Motor neuron (in vitro differentiated cells): ENCODE measurements at regions not wholly inside any gene's neighbourhood (a gene's known extent, or its start where the extent isn't known, plus 50 kb on each side); places are given as distances from the start of the nearest gene placed in this dataset.

Experiments used
- ATAC-seq, 8 experiments: fragments of 200-7000 bp; cut with Tn5 transposase; replicated peaks in 6 of 8; 2 replicates each; pipeline ENCODE4 v1.8.0; 2021; ENCODE audit warnings: mild to moderate bottlenecking in 8 of 8, moderate library complexity in 8 of 8
- H3K27ac ChIP-seq, 2 donors: fragments of 250-450 bp; sonication (Bioruptor Pico); 2 replicates each; pipeline ENCODE4 v1.9.0; 2021; ENCODE audit warnings: antibody characterized with exemption in 2 of 2, mild to moderate bottlenecking in 2 of 2, moderate library complexity in 1 of 2
- H3K4me1 ChIP-seq, 2 donors: fragments of 250-450 bp; sonication (Bioruptor Pico); replicated peaks in 1 of 2; 2 replicates each; pipeline ENCODE4 v1.6.1; 2021; ENCODE audit warnings: antibody characterized with exemption in 2 of 2, mild to moderate bottlenecking in 2 of 2, moderate library complexity in 1 of 2
- H3K4me3 ChIP-seq, 5 donors: fragments of 250-450 bp; sonication (Bioruptor Pico); 2 replicates each; pipeline ENCODE4 v1.9.0; 2021; ENCODE audit warnings: antibody characterized with exemption in 5 of 5, mild to moderate bottlenecking in 5 of 5, moderate library complexity in 4 of 5
- WGBS, 10 experiments: fragments of 450-650 bp; shearing (Covaris generic); methylation state at CpG; one replicate each; pipeline ENCODE4 v1.0.0; 2022; 5-methylcytosine and 5-hydroxymethylcytosine counted together
- in situ Hi-C, 9 experiments: fragments of 400-800 bp; cut with MboI; loops; one replicate each; pipeline ENCODE4 v1.15.0; 2021; ENCODE audit warnings: low sequenced_read_pairs in 9 of 9, low pct_unique_long_range_greater_than_20kb in 2 of 9; ENCODE audit not compliant: unreplicated experiment in 9 of 9

DNA sequence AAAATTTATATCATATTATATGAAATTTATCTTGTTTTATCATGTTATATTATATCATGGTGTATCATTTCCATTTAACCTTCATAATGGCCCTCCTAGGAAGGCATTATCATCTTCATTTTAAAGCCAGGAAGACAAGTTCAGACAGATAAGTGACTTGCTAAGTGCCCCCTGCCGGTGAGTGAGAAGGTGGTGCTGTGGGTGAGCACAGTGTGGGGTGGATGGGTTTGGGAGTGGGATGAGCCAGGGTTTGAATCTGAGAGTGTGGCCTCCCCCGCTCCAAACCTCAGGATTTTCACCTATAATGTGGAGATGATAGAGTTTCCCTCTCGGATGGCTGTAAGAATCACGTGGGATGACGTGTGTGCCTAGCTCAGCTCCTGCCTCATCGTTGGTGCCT, 108.7 kb upstream of the IGSF21 start:
- no peak for ATAC-seq
- Histone ChIP-seq H3K27ac (no peak overlapping the region), H3K4me1 (no peaks in the 10 kb centered on the region), H3K4me3 (no peak overlapping the region)
- in situ Hi-C loops = no loop called here
- 0 to 86% (median 63%) methylated on average over 1 to 6 of the region's 6 CpGs; no CpG with 5 or more reads in 4 of the 10 experiments for WGBS, 10 experiments

DNA sequence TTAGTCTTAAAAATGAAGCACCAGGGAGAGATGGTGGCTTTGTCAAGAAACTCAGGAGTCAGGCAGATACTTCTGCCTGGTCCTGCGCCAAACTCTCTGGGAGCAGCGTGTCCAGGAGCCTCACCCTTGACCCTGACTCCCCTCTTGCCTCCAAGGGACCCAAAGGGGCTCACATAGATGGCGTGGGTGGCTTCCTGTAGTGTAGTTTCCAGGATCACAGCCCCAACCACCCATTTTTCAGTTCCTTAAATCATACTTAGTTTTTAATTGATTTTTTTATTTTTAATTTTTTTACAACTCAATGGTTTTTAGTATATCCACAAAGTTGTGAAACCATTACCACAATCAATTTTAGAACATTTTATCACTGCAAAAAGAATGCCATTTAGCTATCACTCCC, 107.7 kb upstream of the IGSF21 start:
- 20 to 89% (median 50%) methylated on average over 2 to 3 of the region's 3 CpGs; no CpG with 5 or more reads in 3 of the 10 experiments for WGBS, 10 experiments
- no peak for ATAC-seq
- in situ Hi-C loops = no loop called here
- Histone ChIP-seq H3K27ac (no peak overlapping the region), H3K4me1 (no peaks in the 10 kb centered on the region), H3K4me3 (no peak overlapping the region)

DNA sequence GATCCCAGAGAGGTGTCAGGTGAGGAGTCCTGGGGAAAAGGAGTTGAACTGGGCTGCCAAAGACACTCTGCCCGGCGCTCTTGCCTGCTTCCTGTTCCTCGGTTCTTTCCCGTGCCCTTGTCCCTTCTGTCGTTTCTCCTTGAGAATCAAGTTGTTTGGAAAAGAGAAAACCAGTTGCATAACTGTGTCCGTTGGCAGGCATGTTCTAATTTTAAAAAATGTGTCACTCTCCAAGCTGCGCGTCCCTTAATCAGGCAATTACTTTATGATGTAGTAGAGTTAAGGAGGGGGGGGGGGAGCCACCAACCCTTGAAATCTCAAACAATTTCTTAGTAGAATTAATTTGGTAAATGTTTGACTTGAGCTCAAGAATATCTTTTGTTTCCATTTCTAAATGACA, 105.9 kb upstream of the IGSF21 start:
- no peak for ATAC-seq
- Histone ChIP-seq H3K27ac (no peak overlapping the region), H3K4me1 (no peaks in the 10 kb centered on the region), H3K4me3 (no peak overlapping the region)
- WGBS, 10 experiments = 17 to 88% (median 75%) methylated on average over 2 to 8 of the region's 8 CpGs; no CpG with 5 or more reads in 2 of the 10 experiments
- in situ Hi-C loops = no loop called here

DNA sequence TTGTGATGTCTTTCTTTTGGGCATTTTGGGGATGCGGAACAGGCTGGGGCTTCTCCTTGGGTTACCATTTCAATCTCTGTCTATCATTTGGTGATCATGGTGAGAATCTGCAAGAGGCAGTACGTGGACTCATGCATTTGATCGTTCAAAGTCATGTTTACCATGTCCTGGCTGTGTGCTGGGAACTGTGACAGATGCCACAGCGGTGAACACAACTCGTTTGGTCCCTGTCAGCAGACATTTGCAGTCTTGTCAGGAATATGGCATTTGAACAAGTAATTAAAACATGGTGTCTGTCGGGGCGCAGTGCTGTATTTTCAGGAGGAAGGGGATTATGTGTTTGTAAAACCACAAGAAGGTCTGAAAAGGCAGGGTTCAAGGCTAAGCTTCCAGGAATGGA, 103.3 kb upstream of the IGSF21 start:
- H3K27ac ChIP-seq = no peak overlapping the region
- peaks cover 0 to under 1% of the 10 kb centered on the region in 2 donors for H3K4me1 ChIP-seq
- ATAC-seq = no peak
- 0 to 89% (median 51%) methylated on average over 2 to 7 of the region's 7 CpGs; no CpG with 5 or more reads in 2 of the 10 experiments for WGBS, 10 experiments
- in situ Hi-C loops = no loop called here
- H3K4me3 ChIP-seq = no peak overlapping the region

DNA sequence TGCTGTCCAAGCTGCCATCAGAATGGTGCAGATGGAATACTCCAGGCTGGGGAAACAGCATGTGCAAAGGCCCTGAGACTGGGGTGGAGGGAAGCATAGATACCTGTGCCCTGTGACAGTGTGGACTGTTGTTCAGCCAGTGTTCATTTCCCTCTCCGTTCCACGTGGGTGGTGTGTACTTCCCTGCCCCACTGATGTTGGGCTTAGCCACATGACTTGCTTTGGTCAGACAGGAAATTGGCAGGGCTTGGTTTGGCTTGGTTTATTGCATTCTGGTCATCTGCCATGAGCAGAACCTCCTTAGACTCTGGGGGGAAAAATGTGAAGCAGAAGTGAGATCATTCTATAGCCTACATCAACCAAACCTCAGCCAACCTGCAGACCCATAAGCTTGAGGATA, 102.4 kb upstream of the IGSF21 start:
- WGBS, 10 experiments = 39 to 50% methylated on average over 2 of the region's 2 CpGs; no CpG with 5 or more reads in 8 of the 10 experiments
- Histone ChIP-seq H3K4me3 (no peak overlapping the region), H3K27ac (no peak overlapping the region), H3K4me1 (peaks cover 0 to 6% of the 10 kb centered on the region in 2 donors)
- in situ Hi-C loops = no loop called here
- ATAC-seq = no peak

DNA sequence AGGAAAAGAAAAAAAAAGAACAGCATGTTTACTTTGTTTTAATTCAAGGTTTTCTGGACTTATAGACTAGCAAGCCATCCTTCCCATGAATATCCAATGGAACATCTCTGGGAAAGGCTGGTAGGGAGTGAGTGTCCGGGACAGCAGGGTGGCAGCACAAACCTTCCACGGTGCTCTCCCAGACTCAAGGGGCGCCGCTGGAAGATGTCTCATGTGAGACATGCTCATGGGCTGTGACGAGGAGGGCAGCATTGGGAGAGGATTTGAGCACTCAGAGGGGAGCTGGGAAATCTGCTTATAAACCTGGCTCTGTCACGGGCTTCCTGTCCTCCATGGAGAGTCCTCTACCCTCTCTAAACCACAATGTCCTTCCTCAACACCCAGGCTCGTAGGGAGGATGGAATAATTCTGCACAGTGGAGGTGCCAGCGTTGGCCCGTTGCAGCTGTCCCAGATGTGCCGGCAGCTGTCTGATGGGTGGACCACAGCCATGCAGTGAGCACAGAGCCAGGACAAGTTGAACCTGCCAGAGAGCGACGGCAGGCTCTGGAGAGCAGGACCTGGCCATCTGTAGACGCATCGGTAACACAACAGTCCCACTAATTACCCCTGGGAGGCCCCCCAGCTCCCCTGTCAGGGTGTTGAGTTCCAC, 100.1 kb upstream of the IGSF21 start:
- no peak overlapping the region for H3K4me3 ChIP-seq
- H3K27ac ChIP-seq = no peak overlapping the region
- in situ Hi-C loops = no loop called here
- H3K4me1 ChIP-seq = peaks cover 0 to 6% of the 10 kb centered on the region in 2 donors
- ATAC-seq = no peak
- 10 to 81% (median 62%) methylated on average over 2 to 13 of the region's 14 CpGs; no CpG with 5 or more reads in 1 of the 10 experiments for whole genome bisulfite sequencing, 10 experiments

DNA sequence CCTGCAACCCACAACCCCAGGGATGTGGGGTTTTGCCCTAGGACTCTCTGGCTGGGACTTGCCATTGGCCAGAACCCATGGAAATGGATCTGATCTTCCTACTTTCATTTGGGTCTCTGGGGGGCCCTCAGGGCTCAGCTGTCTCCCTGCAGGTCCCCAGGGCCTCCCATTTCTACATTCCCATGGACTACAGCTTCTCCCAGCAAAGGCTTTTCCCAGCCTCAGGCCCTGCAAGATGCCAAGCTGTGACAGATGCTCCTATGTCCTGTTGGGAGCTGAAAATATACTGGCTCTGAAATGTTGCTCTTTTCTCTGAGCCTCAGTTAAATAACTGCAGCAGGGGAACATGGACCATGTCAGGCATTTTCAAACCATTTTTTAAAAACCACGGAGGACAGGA, 99.5 kb upstream of the IGSF21 start:
- 0 to 85% (median 50%) methylated on average over 1 of the region's 1 CpG; no CpG with 5 or more reads in 5 of the 10 experiments for WGBS, 10 experiments
- no peak for ATAC-seq
- peaks cover 0 to 6% of the 10 kb centered on the region in 2 donors for H3K4me1 ChIP-seq
- H3K4me3 ChIP-seq = no peak overlapping the region
- no peak overlapping the region for H3K27ac ChIP-seq
- in situ Hi-C loops = no loop called here

DNA sequence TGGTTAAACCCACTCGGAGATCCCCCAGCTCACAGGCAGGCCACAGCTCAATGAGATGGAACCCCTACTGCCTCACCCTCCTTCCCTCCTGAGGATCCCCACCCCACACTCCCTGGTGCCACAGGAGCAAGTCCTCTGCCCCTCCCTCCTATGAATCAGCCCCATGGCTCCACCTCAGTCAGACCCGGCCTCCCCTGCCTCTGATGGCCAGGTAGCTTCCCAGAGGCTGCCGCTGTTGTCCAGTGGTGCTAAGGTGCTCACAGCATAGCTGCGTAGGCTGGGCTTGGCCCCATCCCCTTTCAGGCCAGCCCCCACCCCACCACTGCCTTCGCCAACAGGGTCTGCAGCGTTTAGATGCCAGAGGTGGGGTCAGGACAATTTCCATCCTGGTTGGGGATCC, 98.5 kb upstream of the IGSF21 start:
- H3K4me1 ChIP-seq = peaks cover 0 to 6% of the 10 kb centered on the region in 2 donors
- 0 to 83% (median 76%) methylated on average over 1 to 2 of the region's 6 CpGs; no CpG with 5 or more reads in 2 of the 10 experiments for WGBS, 10 experiments
- no peak overlapping the region for H3K27ac ChIP-seq
- in situ Hi-C loops = no loop called here
- H3K4me3 ChIP-seq = no peak overlapping the region
- ATAC-seq = peak in 5 of 8 experiments; percentile 39 to 51 (median 41)

DNA sequence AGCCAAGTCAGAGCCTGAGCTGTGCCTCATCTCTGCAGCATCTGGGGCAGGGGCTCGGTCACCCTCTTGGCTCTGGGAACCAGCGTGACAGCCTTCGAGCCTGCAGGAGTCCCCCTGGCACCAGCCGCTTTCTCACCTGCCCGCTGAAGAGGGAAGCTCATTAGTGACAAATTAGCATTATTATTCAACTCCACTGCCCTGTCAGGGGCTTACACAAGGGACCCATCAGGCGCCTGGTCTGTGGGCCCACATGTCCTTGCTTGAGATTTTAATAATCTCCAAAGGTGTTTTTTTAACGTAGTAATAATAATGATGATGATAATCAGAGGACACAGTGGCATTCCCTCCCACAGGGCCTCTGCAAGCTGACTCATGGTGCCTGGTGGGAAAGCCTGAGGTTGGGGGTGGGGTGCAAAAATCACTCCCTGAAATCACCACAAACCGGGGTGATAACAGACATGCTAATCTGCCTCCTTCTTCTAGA, 98.1 kb upstream of the IGSF21 start:
- Histone ChIP-seq H3K27ac (no peak overlapping the region), H3K4me3 (no peak overlapping the region), H3K4me1 (peaks cover 0 to 6% of the 10 kb centered on the region in 2 donors)
- peak in 7 of 8 experiments; percentile 54 to 89 (median 83) for ATAC-seq
- in situ Hi-C loops = no loop called here
- WGBS, 10 experiments = 0 to 21% (median 0%) methylated on average over 1 to 8 of the region's 8 CpGs; no CpG with 5 or more reads in 2 of the 10 experiments

DNA sequence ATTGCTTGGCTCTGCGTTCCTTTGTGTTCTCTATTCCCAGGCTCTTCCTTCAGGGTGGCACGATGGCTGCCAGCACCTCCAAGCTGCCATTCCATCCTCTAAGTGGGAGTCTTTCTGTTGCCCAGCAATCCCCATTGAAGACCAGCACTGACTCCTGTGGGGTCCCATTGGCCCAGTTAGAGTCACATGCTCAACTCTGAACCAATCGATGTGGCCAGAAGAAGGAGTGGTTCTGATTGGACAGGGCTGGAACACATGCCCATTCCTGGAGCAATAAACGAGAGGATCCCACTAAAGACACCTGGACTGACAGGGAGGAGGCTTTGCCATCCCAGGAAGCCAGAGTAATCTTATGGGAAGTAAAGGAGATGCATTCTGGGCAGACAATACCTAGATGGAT, 97.2 kb upstream of the IGSF21 start:
- no peak overlapping the region for H3K27ac ChIP-seq
- no peak for ATAC-seq
- no peak overlapping the region for H3K4me3 ChIP-seq
- 67 to 100% (median 81%) methylated on average over 1 to 4 of the region's 4 CpGs; no CpG with 5 or more reads in 3 of the 10 experiments for WGBS, 10 experiments
- in situ Hi-C loops = no loop called here
- H3K4me1 ChIP-seq = peaks cover 0 to 6% of the 10 kb centered on the region in 2 donors

DNA sequence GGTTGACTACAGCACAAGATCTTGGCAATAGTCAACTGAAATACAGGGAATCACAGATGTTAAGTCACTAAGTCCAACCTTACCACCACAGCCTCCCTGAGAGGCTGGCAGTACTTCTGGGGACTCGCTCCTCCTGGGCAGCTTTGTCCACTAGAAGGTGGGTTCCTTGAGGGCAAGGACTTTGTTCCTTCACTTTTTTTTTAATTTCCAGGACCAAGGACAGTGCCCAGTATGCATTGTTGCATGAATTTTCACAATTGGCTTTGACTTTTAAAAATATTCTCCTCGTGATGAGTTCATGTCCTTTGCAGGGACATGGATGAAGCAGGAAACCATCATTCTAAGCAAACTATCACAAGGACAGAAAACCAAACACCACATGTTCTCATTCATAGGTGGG, 96.7 kb upstream of the IGSF21 start:
- Histone ChIP-seq H3K4me3 (no peak overlapping the region), H3K27ac (no peak overlapping the region), H3K4me1 (peaks cover 0 to 6% of the 10 kb centered on the region in 2 donors)
- 0 to 83% (median 29%) methylated on average over 1 to 2 of the region's 2 CpGs; no CpG with 5 or more reads in 3 of the 10 experiments for WGBS, 10 experiments
- no peak for ATAC-seq
- in situ Hi-C loops = no loop called here

DNA sequence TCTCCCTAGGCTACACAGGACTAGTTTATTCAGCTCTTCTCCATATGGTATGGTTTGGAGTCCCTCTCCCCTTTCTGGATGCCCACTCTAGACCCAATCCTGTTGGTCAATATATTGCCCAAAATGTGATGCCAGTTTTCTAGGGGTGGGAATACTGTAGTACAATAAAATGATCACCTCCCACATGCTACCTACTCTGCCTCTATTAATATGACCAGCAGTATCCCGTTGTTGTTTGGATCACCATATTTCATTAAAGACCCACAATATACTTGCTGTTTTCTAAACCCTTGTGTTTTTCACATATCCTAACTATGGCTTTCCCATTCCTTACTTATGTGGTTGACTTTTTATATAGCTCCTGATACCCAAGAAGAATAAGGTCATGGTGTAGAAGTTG, 95.9 kb upstream of the IGSF21 start:
- in situ Hi-C loops = no loop called here
- no peak overlapping the region for H3K4me3 ChIP-seq
- ATAC-seq = no peak
- H3K27ac ChIP-seq = no peak overlapping the region
- H3K4me1 ChIP-seq = peaks cover 0 to 6% of the 10 kb centered on the region in 2 donors
- WGBS, 10 experiments = 0 to 100% (median 89%) methylated on average over 1 of the region's 1 CpG; no CpG with 5 or more reads in 1 of the 10 experiments

DNA sequence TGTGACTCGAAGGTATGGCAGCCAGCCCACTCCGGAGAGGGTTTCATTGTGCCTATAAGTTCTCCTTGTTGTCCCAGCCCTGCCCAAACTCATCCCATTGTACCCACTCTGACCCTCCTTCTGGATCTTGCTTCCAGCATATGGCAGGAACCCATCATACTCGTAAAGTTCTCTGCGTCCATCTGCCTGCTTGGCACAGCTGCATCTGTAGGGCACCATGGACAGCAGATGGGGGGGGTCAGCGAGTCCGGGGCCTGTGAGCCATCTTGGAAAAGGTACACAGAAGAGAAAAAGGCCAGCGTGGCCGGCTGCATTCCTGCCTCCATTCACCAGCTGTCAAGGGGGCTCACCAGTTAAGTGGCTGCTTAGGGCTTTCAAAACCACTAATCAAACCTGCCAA, 94.9 kb upstream of the IGSF21 start:
- 15 to 86% (median 61%) methylated on average over 1 to 8 of the region's 8 CpGs; no CpG with 5 or more reads in 3 of the 10 experiments for WGBS, 10 experiments

DNA sequence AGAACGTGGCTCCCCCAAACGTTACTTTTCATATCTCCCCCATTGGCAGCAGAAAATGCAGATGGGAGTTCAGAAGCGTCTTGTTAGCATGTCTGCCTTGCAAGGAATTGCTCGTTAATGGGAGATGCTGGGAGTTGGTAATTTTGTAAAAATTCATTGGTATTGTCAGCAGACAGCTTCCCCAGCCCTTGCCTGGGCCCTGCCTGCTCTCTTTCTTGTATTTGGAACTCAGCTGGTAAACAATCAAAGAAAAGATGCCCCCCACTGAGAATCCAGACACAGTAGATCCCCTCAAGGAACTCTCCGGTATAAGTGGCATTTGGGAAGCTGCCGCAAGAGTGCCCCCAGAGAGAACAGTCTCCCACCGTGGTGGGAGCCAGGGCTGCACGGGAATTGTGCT, 94.4 kb upstream of the IGSF21 start:
- in situ Hi-C loops = no loop called here
- 0 to 50% (median 40%) methylated on average over 1 to 8 of the region's 8 CpGs; no CpG with 5 or more reads in 1 of the 10 experiments for WGBS, 10 experiments

More for the DNA sequence above, 94.9 kb upstream of the IGSF21 start:
- Histone ChIP-seq H3K4me1 (peaks cover 0 to 6% of the 10 kb centered on the region in 2 donors), H3K27ac (no peak overlapping the region), H3K4me3 (no peak overlapping the region)
- peak in 1 of 8 experiments; percentile 30 for ATAC-seq
- in situ Hi-C loops = no loop called here

More for the DNA sequence above, 94.4 kb upstream of the IGSF21 start:
- Histone ChIP-seq H3K27ac (no peak overlapping the region), H3K4me1 (peaks cover 0 to 6% of the 10 kb centered on the region in 2 donors), H3K4me3 (no peak overlapping the region)
- ATAC-seq = no peak
